ENCODE measurements at regions not wholly inside any gene's neighbourhood (a gene's known extent, or its start where the extent isn't known, plus 50 kb on each side); places are given as distances from the start of the nearest gene placed in this dataset.

DNA sequence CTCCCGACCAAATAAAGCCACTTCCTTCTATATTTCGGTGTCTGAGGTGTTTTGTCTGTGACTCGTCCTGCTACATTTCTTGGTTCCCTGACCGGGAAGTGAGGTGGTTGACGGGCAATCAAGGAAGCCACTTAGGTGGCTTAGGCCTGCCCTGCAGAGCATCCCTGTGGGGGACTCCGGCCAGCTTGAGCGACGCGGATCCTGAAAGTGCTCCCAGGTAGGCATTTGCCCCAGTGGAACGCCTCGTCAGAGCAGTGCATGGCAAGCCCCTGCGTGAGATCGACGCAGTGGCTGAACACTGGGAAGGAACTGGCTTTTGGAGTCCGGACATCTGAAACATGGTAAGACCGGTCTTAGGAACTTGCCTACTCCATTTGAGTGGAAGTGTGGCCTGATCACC, 157.2 kb upstream of the COX7C start:
- POLR2A ChIA-PET (ENCODE audit: partially characterized antibody), result no interaction called here
- no peak overlapping the region for H3K18ac ChIP-seq (ENCODE audit: extremely low read depth, low read length)

More for the DNA sequence above, 157.2 kb upstream of the COX7C start:
- H4K91ac ChIP-seq (replicated peaks; ENCODE audit: insufficient read length, low read length), result no peak overlapping the region
- H2BK120ac ChIP-seq (replicated peaks; ENCODE audit: low read depth, low read length), result no peak overlapping the region
- DNase-seq (ENCODE audit: low read depth in 1 of 2, low spot score in 2 of 2), result no peak
- no peak overlapping the region for H3K27ac ChIP-seq (ENCODE audit: low read depth, low read length)
- H3K4me2 ChIP-seq (ENCODE audit: insufficient read depth in 1 of 2, low read depth in 2 of 2, low read length in 2 of 2), result no peak overlapping the region
- no peaks in the 10 kb centered on the region for H3K79me2 ChIP-seq (ENCODE audit: control insufficient read depth in 1 of 2, insufficient read depth in 2 of 2, low read length in 2 of 2)
- H2BK12ac ChIP-seq (ENCODE audit: low read depth, low read length), result no peak overlapping the region
- no peak for TF ChIP-seq CHD2 (IDR thresholded peaks at IDR 0.05; ENCODE audit: low read length)
- TF ChIP-seq SUZ12 (IDR thresholded peaks at IDR 0.05; ENCODE audit: low read length), result no peak
- TF ChIP-seq RBBP5 (IDR thresholded peaks at IDR 0.05; ENCODE audit: borderline replicate concordance, low read depth, low read length), result no peak
- TF ChIP-seq CEBPB (IDR thresholded peaks at IDR 0.05; ENCODE audit: low read depth, low read length), result no peak
- TF ChIP-seq POLR2AphosphoS5 (IDR thresholded peaks at IDR 0.05; ENCODE audit: low read depth, low read length), result no peak
- TF ChIP-seq FOSL1 (IDR thresholded peaks at IDR 0.05; ENCODE audit: insufficient read depth, low read depth, low read length), result no peak
- no peak for TF ChIP-seq RNF2 (IDR thresholded peaks at IDR 0.05; ENCODE audit: borderline replicate concordance, low read depth, low read length, missing control alignments, poor library complexity, severe bottlenecking)
- TF ChIP-seq JUN (IDR thresholded peaks at IDR 0.05; ENCODE audit: low read depth, low read length), result no peak
- no peak for TF ChIP-seq TCF12 (IDR thresholded peaks at IDR 0.05; ENCODE audit: low read depth, low read length)
- TF ChIP-seq HDAC6 (IDR thresholded peaks at IDR 0.05; ENCODE audit: low read depth, low read length), result no peak
- H2BK5ac ChIP-seq (ENCODE audit: low read depth, low read length), result no peak overlapping the region
- peaks cover 0 to 5% (median 0%) of the 10 kb centered on the region in 4 experiments; a peak in 3 of 7 replicates for H3K4me1 ChIP-seq (replicated peaks in 1 of 4; ENCODE audit: control insufficient read depth in 3 of 4, insufficient read depth in 4 of 4, low read length in 3 of 4)
- H2AFZ ChIP-seq (ENCODE audit: low read length), result no peak overlapping the region
- peaks cover 4 to 8% of the 10 kb centered on the region in 2 experiments; a peak in 2 of 4 replicates for H3K9me3 ChIP-seq (ENCODE audit: insufficient read depth in 2 of 2, low read depth in 1 of 2, low read length in 1 of 2)
- no peak overlapping the region for H3K14ac ChIP-seq (ENCODE audit: insufficient read length)
- H3K27me3 ChIP-seq (replicated peaks in 1 of 4; ENCODE audit: control insufficient read depth in 3 of 4, extremely low read depth in 1 of 4, insufficient read depth in 3 of 4, low read length in 3 of 4), result no peaks in the 10 kb centered on the region
- H3K36me3 ChIP-seq (ENCODE audit: control insufficient read depth in 2 of 4, insufficient read depth in 4 of 4, low read length in 3 of 4), result no peaks in the 10 kb centered on the region
- no peak overlapping the region; the same call in 1 of the 2 replicates for H4K8ac ChIP-seq (ENCODE audit: extremely low read depth, insufficient read depth, low read length)
- H3K9ac ChIP-seq (replicated peaks in 1 of 4; ENCODE audit: extremely low read depth in 1 of 4, low read depth in 3 of 4, low read length in 3 of 4), result no peak overlapping the region
- no peak overlapping the region for H4K5ac ChIP-seq (ENCODE audit: insufficient read length, low read depth, low read length)
- no peak overlapping the region for H2AK5ac ChIP-seq (ENCODE audit: low read depth, low read length)
- H2BK20ac ChIP-seq (ENCODE audit: low read length), result no peak overlapping the region
- H4K20me1 ChIP-seq (replicated peaks in 1 of 2; ENCODE audit: control insufficient read depth in 1 of 2, insufficient read depth in 2 of 2, low read length in 2 of 2), result no peaks in the 10 kb centered on the region
- no peaks in the 10 kb centered on the region for H3K79me1 ChIP-seq (ENCODE audit: low read depth, low read length)
- CTCF ChIA-PET (ENCODE audit: partially characterized antibody), result no interaction called here
- H3K56ac ChIP-seq (replicated peaks; ENCODE audit: insufficient read length, low read depth, low read length), result no peak overlapping the region
- WGBS, 2 experiments (ENCODE audit: extremely low coverage in 1 of 2, insufficient coverage in 1 of 2, insufficient read length in 1 of 2, insufficient replicate concordance in 2 of 2, low coverage in 1 of 2, low lambda C conversion rate in 2 of 2, missing lambda C conversion rate in 1 of 2), result 95% methylated on average over 16 of the region's 16 CpGs; no CpG with 5 or more reads in 1 of the 2 experiments
- no peak overlapping the region for H3K23ac ChIP-seq (ENCODE audit: insufficient read length)
- H3K4ac ChIP-seq (replicated peaks; ENCODE audit: insufficient read length, low read depth, low read length), result no peak overlapping the region
- H2BK15ac ChIP-seq (ENCODE audit: low read length), result no peak overlapping the region
- H3K4me3 ChIP-seq (ENCODE audit: extremely low read depth in 1 of 4, insufficient read depth in 2 of 4, low read depth in 3 of 4, low read length in 4 of 4), result no peak overlapping the region
- no peak for FAIRE-seq
- no peaks in the 10 kb centered on the region for H3K23me2 ChIP-seq (ENCODE audit: low read depth, low read length)

Data from H1 (cell line).